Jurkat, Clone E6-1 (cell line): ENCODE measurements at regions not wholly inside any gene's neighbourhood (a gene's known extent, or its start where the extent isn't known, plus 50 kb on each side); places are given as distances from the start of the nearest gene placed in this dataset.

ENCODE experiments used
- DNase-seq: peaks from one replicate; pipeline ENCODE4 v3.0.0-alpha.2; 2011; ENCODE audit warnings: low read depth, low spot score
- H3K4me3 ChIP-seq: 2 replicates; pipeline ENCODE4 v1.5.1; 2011; ENCODE audit warnings: mild to moderate bottlenecking, low read length, control low read depth, moderate library complexity

GRCh38 chr20:51198876-51199523, 176.1 kb upstream of the KCNG1 start:
- no peak for DNase-seq
- no peak overlapping the region for H3K4me3 ChIP-seq

DNA sequence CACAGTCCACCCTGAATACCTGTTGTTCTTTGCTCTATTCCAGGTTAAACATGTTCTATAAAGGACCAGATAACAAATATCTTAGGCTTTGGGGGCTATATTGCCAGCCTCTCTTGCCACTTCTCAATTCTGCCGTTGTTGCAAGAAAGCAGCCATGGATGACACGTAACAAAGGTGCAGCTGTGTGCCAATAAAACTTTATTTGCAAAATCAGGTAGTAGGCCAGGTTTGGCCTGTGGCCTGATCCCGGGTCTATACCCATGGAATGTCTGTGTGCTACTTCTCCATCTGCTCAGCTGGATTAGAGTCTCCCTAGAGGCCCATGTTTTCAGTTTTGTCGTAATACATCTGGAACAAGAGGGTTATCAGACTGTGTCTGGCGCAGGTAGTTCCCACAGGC, 175.3 kb upstream of the KCNG1 start:
- DNase-seq = no peak
- H3K4me3 ChIP-seq = no peak overlapping the region

GRCh38 chr20:51196991-51197651, 174.2 kb upstream of the KCNG1 start:
- DNase-seq = no peak

GRCh38 chr20:51195990-51196389, 173.1 kb upstream of the KCNG1 start:
- no peak overlapping the region for H3K4me3 ChIP-seq
- DNase-seq = no peak

More at GRCh38 chr20:51196991-51197651, 174.2 kb upstream of the KCNG1 start:
- no peak overlapping the region for H3K4me3 ChIP-seq

- no peak overlapping the region for H3K4me3 ChIP-seq
- no peak for DNase-seq
Observed at GRCh38 chr20:51195419-51195901, 172.6 kb upstream of the KCNG1 start.

GRCh38 chr20:51193066-51193772, 170.3 kb upstream of the KCNG1 start:
- no peak for DNase-seq
- H3K4me3 ChIP-seq = no peak overlapping the region

DNA sequence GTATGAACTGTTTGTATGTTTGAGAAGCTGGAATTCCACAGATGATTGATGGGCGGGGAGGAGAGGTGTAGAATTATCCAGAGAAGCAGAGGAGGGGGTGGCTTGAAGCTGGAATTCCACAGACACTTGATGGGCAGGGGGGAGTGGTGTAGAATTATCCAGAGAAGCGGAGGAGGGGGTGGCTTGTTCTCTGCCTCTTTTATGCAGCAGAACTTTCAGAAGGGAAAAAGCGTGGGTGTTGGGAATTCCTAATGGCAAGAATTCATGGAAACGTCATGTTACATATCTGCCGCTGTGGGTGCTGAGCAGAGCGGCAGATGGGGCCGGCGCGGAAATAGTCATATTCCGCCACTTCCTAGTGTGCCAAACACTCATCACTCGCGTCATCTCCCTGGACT, 167.9 kb upstream of the KCNG1 start:
- no peak for DNase-seq
- H3K4me3 ChIP-seq = no peak overlapping the region

DNA sequence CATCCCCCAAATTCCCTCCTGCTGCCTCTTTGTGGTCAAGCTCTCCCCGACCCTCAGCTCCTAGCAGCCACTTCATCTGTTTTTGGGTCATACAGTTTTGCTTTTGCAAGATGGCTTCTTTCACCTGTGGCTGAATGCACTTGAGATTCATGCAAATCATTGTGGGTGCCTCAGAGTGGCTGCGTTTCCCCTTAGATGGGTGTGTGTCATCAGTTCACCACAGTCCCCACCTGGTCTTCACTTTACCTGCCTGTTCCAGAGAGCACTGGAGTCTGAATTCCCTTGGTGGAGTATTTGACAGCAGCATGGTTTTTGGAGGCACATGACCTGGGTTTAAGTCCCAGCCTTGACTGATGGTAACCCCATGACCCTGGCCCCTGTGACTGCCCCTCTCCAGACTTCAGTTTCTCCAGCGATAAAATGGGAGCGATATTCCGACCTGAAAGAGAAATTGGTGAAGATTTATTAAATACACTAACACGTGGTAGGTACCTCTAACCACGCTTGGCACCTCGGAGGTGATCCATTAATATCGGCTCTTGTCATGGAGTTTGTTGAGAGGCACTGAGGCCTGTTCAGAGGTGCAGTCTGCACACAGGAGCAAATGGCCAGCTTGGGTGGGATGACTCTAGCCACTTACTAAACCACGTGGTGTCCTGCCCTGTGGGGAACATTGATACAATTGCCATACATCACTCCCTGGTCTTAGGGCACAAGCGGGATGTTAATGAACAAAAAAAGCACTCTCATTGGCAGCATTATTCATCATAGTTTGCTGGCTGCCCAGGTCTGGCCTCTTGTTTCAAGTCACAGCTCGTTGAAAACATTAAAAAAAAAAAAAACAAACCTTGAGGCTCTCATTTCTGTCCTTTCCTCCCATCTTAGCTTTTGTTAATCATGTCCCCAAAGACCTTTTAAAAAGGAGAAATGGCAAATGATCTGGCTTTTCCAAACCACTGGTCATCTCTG, 167.2 kb upstream of the KCNG1 start:
- DNase-seq = no peak

DNA sequence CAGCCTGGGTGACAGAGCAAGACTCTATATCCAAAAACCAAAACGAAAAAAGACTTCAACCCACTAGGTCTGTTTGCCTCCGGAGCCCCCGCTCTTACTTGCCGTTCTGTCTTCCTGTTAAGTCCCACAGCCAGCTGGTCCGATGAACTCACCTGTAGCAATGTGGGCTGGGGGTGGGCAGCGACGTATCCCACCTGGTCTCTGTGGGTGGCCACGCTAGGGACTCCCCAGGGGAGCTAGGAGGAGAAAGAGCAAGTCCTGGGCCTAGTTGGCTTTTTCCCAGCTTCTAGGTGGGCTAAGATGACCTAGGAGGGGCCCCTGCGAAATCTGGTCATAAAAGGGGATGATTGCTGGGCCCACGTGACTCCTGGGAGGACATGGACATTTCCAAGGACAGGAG, 166.0 kb upstream of the KCNG1 start:
- no peak overlapping the region for H3K4me3 ChIP-seq
- DNase-seq = no peak

More for the DNA sequence above, 167.2 kb upstream of the KCNG1 start:
- H3K4me3 ChIP-seq = no peak overlapping the region

DNA sequence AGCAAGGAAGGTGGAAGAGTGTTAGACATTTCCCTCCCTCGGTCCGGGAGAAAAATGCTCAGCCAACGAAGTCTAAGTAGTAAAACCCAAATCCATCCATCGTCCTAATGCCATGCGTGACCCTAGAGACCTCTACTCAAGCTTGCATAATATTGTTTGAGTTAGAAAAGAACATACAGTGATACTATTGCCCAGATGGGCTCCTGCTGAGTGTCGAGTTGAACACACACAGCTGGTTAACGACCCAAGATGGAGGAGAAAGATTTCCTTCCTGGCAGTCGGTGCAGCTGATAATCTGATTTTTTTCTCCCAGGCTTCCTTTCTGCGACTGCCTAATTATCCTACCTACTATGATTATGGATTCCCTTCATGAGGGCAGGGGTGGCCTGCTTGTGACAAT, 164.4 kb upstream of the KCNG1 start:
- DNase-seq = no peak
- no peak overlapping the region for H3K4me3 ChIP-seq

GRCh38 chr20:51185861-51186260, 163.0 kb upstream of the KCNG1 start:
- no peak for DNase-seq
- H3K4me3 ChIP-seq = no peak overlapping the region

GRCh38 chr20:51185277-51185676, 162.4 kb upstream of the KCNG1 start:
- no peak for DNase-seq
- H3K4me3 ChIP-seq = no peak overlapping the region

DNA sequence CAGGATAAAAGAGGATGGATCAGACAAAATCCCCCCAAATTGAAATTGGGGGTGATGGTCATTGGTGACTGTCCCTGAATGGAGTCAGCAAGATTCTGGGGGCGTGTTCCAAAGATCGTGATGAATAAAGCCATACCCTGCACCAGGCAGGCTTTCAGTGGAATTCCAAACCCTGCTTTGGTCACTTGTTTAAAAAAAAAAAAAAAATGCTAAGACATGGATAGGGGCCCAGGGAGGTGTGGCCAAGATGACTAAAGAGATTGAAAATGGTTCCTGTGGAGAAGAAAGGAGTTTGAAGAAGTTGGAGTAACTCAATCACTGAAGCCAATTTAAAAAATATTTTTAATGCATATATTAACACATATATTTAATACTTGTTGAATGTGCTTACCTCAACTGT, 161.4 kb upstream of the KCNG1 start:
- no peak overlapping the region for H3K4me3 ChIP-seq
- no peak for DNase-seq

DNA sequence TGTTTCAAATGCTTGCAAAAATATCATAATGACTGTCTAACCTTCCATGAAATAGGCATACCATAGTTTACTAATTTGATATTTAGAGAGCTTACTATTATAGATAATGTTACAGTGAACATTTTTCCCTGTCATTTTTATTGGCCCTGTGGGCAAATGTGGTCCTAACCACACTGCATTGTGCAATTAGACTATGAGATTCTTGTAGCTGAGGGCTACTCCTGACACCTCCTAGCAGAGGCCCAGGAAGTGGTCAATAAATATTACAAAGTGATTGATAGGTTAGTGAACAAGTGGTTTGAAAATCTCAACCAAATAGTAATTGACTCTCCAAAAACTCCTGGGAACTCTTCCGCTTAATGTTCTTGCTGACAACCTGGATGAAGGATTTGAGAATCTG, 160.5 kb upstream of the KCNG1 start:
- DNase-seq = no peak
- no peak overlapping the region for H3K4me3 ChIP-seq

DNA sequence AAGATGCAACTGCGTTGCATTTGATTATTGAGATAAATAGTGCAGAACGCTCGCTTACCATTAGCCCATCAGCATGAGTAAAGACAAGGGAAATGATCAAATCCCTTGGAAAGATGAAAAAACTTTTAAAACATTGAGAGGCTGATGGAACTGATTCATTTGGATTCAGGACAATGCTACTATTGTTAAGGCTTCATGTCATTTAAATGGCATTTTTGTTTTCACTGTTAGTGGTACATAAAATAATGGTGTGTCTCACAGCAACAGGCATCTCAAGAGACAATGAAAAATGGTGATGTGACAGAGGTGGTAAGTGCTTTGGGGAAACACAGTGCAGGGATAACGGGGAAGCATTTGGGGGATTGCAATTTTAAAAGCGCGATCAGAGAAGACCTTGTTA, 159.7 kb upstream of the KCNG1 start:
- H3K4me3 ChIP-seq = no peak overlapping the region
- no peak for DNase-seq

- no peak for DNase-seq
- H3K4me3 ChIP-seq = no peak overlapping the region
Observed at GRCh38 chr20:51178153-51178552, 155.2 kb upstream of the KCNG1 start.

GRCh38 chr20:51176876-51177275, 154.0 kb upstream of the KCNG1 start:
- DNase-seq = no peak
- H3K4me3 ChIP-seq = no peak overlapping the region

DNA sequence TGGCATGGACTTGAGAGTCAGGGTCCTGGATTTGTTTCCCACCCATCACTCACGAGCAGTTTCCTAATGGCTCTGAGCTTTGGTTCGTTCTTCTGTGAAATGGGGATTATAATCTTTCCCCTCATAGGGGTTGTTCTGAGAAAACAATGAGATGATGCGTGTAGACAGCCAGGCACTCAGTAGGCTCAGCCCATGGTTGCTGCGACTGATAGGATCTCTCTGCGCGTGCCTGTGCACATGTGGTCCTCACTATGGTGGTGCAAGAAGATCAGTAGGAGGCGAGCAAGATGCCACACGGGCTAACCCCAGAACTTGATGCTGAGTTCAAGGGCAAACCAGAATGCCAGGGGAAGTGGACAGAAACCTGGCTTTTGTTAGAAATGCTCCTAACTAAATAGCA, 153.5 kb upstream of the KCNG1 start:
- no peak for DNase-seq
- no peak overlapping the region for H3K4me3 ChIP-seq

- DNase-seq = no peak
Observed at GRCh38 chr20:51175724-51176123, 152.8 kb upstream of the KCNG1 start.

More at GRCh38 chr20:51175724-51176123, 152.8 kb upstream of the KCNG1 start:
- H3K4me3 ChIP-seq = no peak overlapping the region
